Body of pancreas (tissue), 4 donors: ENCODE measurements at regions not wholly inside any gene's neighbourhood (a gene's known extent, or its start where the extent isn't known, plus 50 kb on each side); places are given as distances from the start of the nearest gene placed in this dataset.

Experiments used
- POLR2A ChIP-seq, 3 donors: fragments of 450-650 bp; IDR thresholded peaks; one replicate each; pipeline ENCODE4 v1.6.1; 2016; ENCODE audit warnings: antibody characterized with exemption in 3 of 3, mild to moderate bottlenecking in 2 of 3
- TF ChIP-seq, protein P1 (sequence below), 7 experiments: fragments of 450-650 bp in 4 of 7; fragments of 200-600 bp in 3 of 7; sonication (generic) in 3 of 7; IDR thresholded peaks; one replicate each; pipeline ENCODE4 v1.5.1; 2016 to 2019; ENCODE audit warnings: antibody characterized with exemption in 7 of 7

DNA sequence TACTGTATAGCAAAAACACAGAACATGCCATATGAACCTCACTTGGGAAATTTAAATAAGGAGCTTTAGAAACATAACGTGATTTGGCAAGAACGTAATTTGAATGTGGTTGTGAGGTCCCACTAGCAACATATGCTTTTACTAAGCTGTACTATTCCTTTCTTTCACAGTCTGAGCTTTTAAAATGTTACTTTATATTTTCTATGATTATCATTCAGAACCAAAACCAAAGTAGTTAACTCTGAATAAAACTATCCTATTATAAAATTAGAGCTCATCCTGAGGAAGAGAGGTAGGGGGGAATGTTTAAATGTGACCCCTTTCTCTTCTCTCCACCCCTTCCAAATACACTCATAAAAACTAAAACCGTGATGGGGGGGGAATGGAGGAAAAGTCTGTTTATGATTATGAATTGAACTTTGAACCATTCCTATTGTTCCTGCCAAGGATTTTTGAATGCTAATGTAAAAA, 435.7 kb downstream of the NFIB start:
- TF ChIP-seq, protein P1, sequence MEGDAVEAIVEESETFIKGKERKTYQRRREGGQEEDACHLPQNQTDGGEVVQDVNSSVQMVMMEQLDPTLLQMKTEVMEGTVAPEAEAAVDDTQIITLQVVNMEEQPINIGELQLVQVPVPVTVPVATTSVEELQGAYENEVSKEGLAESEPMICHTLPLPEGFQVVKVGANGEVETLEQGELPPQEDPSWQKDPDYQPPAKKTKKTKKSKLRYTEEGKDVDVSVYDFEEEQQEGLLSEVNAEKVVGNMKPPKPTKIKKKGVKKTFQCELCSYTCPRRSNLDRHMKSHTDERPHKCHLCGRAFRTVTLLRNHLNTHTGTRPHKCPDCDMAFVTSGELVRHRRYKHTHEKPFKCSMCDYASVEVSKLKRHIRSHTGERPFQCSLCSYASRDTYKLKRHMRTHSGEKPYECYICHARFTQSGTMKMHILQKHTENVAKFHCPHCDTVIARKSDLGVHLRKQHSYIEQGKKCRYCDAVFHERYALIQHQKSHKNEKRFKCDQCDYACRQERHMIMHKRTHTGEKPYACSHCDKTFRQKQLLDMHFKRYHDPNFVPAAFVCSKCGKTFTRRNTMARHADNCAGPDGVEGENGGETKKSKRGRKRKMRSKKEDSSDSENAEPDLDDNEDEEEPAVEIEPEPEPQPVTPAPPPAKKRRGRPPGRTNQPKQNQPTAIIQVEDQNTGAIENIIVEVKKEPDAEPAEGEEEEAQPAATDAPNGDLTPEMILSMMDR (IDR thresholded peaks at IDR 0.05) = no peak
- TF ChIP-seq POLR2A (IDR thresholded peaks at IDR 0.05) = no peak
